Heart left ventricle (tissue), 13 donors: ENCODE measurements at regions not wholly inside any gene's neighbourhood (a gene's known extent, or its start where the extent isn't known, plus 50 kb on each side); places are given as distances from the start of the nearest gene placed in this dataset.

Experiments used
- CTCF ChIP-seq, 12 donors: fragments of 200-600 bp; sonication (generic) in 4 of 12; IDR thresholded peaks; one replicate each; pipeline versions ENCODE4 v1.5.0 to v1.8.0; 2018 to 2022; ENCODE audit warnings: antibody characterized with exemption in 12 of 12, mild to moderate bottlenecking in 5 of 12
- POLR2A ChIP-seq, 2 donors: fragments of 450-650 bp; IDR thresholded peaks; one replicate each; pipeline ENCODE4 v1.6.1; 2017; ENCODE audit warnings: antibody characterized with exemption in 2 of 2, mild to moderate bottlenecking in 2 of 2, moderate library complexity in 2 of 2
- donor health status: ischemic (EF 13 %, LVEDD 7.1; RV severe dilation, severe dysfunction).
- donor health status: DM: no; HTN: yes; CAD: no.
- donor health status: DM: no; HTN: no; CAD: no.
- donor health status: ischemic (EF 25% LVEDD 6.9; RV normal size, moderate dysfunction).
- donor health status: ischemic (EF 25% LVEDD 5.7; RV mildly dilated, moderate dysfunction).
- donor health status: ischemic (EF 35%, LVEDD 5.7; RV mildly dilated, moderate dysfunction).
- donor health status: nonischemic (EF 11% LVEDD 7.7; RV severe dilation, severe dysfunction).
- donor health status: DM: yes; HTN: yes; CAD: no.
- donor health status: PGD.
- donor health status: ischemic (EF 29% LVEDD 5.4; RV normal size, mild dysfunction).
- donor health status: nonischemic (EF 23%, LVEDD 6.1; RV moderate dilation, normal function).

GRCh38 chr3:132783152-132783551, 60.9 kb upstream of the NPHP3 start:
- TF ChIP-seq CTCF (IDR thresholded peaks at IDR 0.05), result no peak
- no peak for TF ChIP-seq POLR2A (IDR thresholded peaks at IDR 0.05)
